GM18868 (cell line): ENCODE measurements at regions not wholly inside any gene's neighbourhood (a gene's known extent, or its start where the extent isn't known, plus 50 kb on each side); places are given as distances from the start of the nearest gene placed in this dataset.
"Not testable (repeated sequence)": the region's sequence is repeated elsewhere in the genome, so short reads cannot be mapped to it uniquely, and the experiment has no call there.

Experiments
- ATAC-seq: cut with Tn5 transposase; IDR thresholded peaks from one replicate; pipeline ENCODE4 v1.9.1; 2021; ENCODE audit warnings: mild to moderate bottlenecking, moderate library complexity; ENCODE audit not compliant: unreplicated experiment

DNA sequence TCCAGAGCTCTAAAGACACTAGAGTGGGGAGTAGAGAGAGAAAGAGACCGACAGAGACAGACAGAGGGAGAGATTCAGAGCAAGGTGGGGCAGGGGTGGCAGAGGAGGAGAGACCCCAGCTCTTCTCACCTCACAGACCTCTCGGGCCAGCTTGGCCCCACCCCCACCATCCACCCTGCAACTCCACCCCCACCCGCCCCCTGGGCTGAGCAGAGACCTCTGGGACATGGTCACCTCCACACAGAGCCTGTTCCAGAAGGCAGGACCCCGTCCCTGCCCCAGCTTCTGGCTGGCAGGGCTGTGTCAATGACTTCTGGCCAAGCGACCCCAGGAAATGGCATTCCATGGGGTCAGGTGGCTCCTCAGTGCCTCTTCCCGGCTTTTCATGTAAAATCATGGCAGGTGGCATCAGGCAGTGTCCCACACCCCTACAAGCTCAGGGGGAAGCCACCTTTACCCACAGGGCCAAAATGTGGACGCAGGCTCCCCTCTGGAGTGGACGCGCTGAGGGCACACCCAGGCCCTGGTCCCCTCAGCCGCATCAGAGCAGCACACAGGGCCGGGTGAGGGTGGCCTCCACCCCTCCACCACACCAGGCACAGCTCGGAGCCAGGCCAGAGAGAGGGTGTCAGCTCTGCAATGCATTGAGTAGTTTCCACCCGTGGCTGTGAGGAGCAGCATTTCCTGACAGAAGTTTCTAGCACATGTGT is 131.2 kb upstream of the LPCAT1 start:
- ATAC-seq: no peak

DNA sequence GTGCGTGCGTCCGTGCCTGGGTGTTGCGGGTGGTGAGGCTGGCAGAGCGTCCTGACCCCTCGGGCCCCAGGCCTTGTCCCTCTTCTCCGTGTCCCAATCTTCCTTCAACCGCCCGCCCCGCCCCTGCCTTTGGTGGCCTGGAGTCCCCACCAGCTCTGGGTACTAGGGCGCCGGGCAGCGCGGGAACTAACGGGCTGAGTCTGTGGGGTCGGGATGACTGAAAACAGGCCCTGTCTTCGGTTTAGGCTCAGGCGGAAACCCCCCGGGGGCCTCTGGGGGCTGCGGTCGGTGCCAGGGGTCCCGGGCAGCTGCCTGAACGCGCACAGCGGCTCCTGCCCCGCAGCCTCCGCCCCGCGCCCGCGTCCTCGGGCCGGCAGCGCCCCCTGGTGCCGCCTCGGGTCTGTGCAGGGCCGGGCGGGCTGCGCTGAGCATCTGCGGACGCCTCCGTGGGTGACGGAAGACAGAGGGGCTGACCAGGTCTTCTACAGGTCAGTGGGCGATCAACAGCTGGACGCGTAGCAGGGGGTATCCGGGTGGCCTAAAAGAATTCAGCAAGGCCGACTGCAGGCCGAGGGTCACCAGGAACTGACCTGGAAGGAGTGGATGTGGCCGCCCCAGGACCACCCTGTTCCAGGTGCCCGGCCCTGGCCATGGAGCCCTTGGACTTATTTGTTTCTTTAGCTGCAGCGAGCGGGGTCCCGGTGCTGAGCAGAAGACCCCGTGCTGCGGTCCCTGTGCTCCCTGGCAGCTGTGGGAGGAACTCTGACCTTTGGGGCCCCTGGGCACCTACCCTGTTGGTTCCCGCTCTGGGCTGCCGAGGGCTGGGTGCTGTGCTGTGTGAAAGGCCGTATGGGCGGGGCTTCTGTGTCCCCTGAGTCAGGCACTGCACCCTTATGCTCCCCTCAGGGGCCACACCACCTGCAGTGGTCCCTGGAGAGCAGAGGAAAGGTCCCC is 130.2 kb upstream of the LPCAT1 start:
- peak; percentile 78 for ATAC-seq

DNA sequence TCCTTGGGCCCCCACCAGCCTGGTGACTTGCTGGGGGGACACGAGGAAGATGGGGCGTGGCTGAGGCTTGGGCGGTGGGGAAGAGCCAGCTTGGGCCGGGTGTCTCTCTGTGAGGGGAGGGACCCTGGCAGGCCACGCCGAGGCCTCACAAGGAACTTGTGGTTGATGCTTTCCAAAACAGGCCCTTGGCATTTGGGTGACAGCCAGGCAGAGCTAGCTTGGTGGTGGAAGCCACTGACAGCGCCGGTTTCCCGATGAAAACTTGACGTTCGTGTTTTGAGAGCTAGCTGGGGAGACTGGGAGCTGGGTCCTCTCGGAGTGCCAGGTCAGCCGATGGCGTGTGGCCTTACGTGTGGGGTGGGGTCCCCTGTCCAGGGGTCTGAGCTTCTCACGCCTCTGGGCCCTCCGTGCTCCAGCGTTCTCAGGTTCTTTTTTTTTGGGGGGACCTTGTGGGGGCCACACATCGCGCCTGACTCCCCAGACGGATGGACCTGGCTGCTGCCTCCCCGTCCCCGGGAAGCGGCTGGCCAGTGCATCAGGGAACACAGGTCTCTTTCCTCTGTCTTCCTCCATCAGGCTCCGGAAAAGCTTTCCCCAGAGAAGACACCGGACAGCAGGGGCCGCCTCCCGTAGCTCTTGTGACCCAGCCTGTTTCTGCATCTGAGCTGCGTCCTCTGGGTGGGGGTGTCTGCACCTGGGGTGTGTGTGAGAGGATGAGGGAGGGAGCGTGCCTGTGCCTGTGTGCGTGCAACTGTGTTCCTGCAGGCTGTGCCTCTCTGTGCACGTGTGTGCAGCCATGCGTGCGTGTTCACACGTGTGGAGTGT is 129.3 kb upstream of the LPCAT1 start:
- ATAC-seq: peak; percentile 46

DNA sequence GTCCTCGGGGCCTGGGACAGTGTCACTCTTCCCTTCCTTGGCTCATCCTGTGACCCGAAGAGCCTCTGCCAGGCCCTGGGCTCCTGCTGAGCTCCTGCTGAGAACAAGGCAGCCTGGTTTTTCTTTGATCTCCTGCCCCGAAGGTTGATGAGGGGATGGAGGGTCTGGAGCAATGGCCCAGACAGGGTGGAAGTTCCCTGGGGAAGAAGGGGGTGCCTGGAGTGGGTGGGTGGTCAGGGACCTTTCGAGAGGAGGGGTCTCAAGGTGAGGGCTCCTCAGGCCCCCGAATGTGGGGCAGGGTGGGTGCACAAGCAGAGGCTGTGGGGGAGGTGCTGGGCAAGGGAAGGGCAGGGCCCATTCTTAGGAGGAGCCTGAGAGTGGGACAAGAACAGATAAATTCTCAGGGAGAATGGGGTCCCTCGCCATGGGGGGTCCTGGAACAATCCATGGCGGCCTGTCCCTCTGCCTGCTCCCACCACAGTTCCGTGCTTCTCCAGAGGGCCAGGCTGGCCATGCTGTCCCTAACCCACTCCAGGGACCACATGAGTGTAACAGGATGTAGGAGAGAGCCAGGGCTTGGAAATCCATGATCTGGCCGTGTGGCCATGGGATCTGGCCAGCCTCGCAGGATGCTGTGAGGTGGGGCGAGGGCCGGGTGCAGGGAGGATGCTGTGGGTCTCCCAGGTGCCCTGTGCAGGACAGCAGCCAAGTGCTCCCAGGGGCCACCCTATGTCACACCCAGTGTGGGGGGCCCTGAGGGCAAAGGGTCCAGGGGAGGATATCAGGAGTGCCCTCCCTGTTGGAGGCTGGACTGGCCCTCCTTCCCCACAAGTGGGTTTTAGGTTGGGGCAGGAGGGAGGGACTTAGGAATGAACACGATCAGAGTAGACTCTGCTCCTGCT is 128.5 kb upstream of the LPCAT1 start:
- no peak for ATAC-seq

DNA sequence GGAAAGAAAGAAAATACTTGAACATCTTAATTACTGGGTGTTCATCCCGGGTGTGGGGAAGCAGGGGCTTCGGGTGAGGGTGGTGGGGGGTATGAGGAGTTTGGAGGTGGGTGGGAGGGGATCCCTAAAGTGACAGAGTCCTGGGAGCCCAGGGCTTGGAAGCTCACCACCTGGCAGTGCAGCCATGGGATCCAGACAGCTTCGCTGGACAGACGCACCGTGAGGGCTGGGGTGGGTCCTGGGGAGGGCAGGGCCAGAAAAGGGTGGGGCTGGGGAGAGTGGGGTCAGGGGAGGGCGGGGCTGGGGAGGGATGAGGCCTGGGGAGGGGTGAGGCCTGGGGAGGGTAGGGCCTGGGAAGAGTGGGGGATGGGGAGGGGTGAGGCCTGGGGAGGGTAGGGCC is 127.5 kb upstream of the LPCAT1 start:
- ATAC-seq: no peak

DNA sequence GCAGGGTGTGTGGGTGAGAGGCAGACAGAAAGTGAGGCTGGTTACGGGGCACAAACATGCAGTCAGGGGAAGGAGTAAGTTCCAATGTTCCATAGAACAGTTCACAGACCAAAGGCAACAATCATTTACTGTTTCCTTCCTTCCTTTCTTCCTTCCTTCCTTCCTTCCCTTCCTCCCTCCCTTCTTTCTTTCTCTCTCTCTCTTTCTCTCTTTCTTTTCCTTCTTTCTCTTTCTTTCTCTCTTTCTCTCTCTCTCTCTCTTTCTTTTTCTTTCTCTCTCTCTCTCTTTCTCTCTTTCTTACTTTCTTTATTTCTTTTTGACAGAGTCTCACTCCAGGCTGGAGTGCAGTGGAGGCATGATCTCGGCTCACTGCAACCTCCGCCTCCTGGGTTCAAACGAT is 125.8 kb upstream of the LPCAT1 start:
- no peak for ATAC-seq

DNA sequence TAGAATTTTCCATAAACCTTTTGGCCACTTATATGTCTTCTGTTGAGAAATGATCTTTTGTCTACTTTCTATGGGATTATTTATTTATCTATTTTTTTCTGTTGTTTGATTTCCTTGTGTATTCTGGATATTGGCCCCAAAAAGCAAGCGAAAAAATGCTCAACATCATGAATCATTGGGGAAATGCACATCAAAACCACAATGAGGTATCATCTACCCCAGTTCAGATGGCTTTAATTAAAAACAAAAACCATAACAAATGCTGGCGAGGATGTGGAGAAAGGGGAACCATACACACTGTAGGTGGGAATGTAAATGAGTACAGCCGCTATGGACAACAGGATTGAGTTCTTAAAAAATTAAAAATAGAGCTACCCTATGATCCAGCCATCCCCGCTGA is 125.0 kb upstream of the LPCAT1 start:
- no peak for ATAC-seq

DNA sequence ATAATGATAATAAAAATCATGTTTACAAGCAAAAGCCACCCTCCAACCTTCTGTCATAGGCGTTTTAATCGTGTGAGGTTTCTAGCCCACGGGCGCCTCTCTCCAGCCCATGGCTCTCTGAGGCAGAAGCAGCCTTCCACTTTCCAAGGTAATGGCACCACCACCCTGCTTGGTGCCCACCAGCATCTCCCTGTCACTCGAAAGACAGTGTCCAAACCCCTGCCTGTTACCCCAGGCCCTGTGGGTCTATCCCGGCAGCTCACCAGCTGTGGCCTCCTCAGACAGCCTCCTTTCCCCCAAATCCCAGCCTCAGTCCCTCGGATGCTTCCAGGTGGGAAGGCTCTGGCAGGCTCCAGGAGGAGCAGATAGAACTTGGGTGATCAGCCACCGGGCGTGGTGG is 123.8 kb upstream of the LPCAT1 start:
- ATAC-seq: no peak

DNA sequence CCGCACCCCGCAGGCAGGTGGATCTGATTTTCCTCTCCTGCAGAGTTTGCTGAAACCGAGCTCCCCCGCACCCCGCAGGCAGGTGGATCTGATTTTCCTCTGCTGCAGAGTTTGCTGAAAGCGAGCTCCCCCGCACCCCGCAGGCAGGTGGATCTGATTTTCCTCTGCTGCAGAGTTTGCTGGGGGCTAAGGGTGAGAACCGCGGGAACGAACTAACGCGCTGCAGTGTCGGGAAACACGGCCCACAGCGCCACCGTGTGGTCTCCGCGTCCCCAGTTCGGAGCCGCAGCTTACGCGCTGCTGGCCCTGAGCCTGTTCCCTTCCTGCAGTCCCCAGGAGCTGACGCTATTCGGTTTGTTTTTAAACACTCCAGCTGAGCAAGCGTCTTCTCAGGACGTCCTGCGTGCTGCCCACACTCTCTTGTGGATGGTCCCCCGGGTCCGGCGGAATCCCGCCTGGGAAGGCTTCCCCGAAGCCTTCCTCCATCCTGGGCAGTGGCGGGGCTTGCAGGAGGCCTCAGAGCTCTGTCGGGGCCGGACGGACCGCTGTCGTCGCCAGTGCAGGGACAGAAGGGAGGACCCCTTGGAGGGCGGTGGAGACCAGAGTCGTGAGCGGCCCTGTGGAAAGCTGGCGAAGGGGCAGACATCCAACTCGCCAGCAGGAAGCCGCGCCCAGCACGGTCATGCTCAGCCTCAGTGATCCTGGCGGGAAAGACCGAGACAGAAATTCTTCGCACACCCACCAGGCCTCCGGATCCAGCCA is 121.2 kb upstream of the LPCAT1 start:
- peak; percentile 83 for ATAC-seq

DNA sequence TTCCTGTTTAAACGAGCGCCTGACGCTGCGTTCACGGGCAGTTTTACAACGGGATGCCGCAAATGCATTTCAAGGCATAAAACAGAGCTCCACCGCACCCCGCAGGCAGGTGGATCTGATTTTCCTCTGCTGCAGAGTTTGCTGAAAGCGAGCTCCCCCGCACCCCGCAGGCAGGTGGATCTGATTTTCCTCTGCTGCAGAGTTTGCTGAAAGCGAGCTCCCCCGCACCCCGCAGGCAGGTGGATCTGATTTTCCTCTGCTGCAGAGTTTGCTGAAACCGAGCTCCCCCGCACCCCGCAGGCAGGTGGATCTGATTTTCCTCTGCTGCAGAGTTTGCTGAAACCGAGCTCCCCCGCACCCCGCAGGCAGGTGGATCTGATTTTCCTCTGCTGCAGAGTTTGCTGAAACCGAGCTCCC is 120.6 kb upstream of the LPCAT1 start:
- ATAC-seq: not testable (repeated sequence)

DNA sequence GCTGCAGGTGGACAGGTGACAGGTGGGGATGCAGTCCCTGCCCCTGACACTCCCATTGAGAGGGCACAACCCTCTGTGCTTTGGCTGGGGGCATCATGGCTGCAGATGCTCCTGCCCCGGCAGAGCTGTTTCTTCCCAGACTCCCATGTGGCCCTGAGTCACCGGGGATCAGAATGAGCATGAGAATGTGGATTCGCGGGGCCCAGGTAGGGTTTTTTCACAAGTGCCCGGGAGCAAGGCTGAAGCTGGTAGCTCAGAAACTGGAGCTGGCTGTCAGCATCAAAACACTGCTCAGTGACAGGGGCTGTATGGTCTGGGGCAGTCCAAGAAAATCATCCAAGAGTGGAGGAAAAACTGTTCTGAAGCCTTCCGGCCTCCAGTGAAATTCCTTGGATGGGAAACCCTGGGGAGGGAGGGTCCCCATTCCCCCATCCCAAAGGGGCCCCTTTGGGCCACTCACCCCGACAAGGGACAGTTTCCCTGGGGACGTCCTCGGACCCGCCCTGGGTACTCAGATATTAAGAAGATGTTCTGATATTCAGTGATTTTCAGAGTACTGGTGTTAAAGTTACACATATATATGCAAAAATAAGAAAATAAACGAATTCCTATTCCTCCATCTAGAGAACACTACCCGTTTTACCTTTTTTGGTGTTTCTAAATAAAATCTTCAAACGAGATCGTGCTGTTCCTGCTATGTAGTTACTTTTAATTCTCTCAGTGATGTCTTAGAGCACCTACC is 120.1 kb upstream of the LPCAT1 start:
- ATAC-seq: no peak

DNA sequence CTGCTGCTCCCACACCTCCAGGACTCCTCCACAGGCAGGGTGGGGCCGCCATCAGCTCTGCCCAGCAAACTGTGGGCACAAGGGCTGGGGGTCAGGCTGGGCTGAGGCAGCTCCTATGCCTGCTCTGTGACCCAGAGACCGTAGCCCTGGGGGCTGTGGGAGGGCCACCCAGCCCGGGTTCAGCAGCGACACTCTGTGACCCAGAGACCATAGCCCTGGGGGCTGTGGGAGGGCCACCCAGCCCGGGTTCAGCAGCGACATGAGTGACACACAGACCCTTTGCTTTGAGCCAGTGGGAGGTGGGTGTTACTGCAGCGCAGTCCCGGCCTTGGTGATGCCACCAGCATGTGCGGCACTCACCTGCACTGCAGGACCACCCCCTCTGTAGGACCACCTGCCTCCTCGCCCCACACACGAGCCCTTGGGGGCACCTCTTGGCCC is 118.9 kb upstream of the LPCAT1 start:
- ATAC-seq: no peak

DNA sequence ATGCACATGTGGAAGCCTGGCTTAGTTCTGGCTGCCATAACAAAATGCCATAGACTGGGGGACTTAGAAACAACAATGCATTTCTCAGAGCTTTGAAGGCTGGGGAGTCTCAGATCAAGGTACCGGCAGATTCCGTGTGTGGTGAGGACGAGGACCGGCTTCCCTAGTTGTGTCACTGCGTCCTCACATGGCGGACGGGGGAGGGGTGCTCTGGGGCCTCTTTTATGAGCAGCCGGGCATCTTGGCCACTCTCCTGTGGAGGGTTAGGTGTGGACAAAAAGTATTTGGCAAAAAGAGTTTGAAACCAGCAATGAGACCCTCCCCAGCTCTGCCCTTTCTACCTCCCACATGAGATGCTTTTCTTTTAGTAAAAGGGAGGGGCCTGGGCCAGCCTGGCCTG is 118.5 kb upstream of the LPCAT1 start:
- no peak for ATAC-seq

DNA sequence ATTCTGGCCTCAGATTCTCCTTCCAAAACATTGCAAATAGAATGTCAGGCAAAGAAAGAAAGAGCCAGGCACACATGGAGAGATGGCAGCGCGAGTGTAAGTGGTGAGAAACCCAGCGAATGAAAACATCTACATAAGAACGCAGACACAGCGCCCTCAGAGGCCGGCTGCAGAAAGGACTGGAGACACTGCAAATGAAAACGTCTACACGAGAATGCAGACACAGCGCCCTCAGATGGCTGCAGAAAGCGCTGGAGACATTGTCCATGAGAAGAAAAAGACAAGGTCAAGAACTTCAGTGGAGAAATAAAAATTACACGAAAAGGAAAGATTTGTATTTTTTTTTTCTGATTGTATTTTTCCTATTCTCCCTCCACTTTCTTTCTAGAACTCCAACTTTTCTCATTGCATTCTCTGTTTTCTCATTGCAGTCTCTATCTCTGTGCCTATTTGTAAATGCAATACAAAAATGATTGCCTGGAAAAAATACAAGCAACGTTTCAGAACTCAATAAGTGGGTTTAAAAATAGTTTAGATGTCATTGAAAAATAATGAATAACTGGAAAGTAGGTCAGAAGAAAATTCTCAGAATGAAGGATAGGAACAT is 117.9 kb upstream of the LPCAT1 start:
- ATAC-seq: peak; percentile 80

DNA sequence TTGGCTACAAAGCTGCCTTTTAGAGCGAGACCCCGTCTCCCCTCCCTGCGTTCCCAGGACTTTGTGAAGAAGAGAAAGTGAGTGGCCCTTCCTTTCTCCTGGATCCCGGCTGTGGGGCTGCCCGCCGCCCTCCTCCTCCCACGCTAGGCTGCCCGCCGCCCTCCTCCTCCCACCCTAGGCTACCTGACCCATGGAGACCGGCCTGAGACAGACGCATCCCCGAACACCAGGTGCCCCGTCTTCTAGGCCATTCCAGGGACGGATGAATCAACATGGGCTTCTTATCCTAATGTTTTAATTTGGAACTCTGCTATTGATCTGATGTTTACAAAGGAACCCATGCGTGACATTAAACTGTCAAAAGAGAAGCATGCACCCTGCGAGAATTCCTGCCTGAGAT is 117.3 kb upstream of the LPCAT1 start:
- ATAC-seq: no peak

DNA sequence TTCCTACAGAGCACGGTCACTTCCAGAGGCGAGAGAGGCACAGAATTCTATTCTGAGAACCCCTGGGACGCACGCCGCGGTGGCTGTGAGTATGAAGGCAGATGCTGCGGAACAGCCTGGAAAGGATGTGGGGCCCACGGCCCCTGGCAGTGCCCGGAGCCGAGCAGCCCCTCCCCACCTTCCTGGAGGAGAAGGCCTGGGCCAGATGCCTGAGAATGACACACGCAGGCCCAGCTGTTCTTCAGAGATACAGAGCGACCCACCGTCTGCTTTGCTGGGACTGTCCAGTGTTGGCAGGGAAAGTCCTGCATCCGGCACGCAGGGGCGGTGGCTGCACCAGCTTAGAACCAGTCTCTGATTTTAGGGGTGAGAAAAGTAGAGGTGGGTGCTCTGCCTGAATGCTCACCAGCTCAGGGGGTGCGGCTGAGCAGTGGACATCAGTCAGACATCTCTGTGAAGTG is 116.7 kb upstream of the LPCAT1 start:
- no peak for ATAC-seq

DNA sequence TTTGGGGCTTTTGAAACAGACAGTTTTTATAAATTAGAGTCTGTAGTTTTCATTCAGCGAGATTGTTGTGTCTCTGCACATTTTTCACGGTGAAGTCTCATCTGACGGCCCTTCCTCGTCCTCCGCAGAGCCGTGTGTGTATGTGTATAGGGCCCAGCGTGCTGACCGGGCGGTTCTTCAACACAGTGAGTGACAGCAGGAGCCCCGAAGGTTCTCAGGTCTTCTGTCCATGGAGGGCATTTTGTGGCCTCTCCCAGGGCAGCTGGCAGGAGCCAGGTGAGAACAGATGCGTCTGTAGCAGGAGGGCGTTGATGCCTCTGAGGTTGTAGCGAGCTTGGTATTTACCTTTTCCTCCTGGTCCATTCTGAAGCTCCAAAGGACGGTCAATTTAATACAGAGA is 116.0 kb upstream of the LPCAT1 start:
- no peak for ATAC-seq

DNA sequence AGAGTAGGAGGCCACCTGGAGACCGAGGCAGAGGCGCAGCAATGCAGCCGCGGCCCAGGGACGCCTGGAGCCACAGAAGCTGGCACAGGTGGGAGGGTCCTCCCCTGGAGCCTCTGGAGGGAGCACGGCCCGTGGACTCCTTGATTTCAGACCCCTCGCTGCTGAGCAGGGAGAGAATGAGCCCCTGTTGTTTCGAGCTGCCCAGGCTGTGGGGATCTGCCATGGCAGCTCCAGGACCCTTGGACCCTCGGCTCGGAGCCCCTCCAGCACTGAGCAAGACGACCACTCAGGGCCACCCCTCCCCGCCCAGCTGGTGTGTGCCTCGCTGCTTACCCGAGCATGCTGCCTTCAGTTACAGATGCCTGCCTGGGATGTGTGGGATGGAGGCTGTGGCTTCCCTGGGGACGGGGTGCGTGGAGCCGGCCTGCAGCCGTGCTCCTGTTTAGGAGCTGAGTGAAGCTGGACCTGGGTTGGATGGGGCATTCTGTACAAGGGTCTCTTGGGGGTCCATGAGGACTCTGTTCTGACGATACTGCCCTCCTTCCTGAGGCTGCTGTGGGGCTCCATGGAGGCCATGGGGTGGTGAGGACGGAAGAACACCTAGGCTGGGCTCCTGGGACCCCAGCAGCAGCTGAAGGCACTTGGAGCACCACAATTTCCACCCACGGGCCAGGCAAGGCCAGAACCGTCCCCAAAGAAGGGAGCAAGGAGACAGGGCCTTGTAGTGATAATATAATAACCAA is 115.1 kb upstream of the LPCAT1 start:
- ATAC-seq: no peak
